ENCODE measurements at regions not wholly inside any gene's neighbourhood (a gene's known extent, or its start where the extent isn't known, plus 50 kb on each side); places are given as distances from the start of the nearest gene placed in this dataset.

DNA sequence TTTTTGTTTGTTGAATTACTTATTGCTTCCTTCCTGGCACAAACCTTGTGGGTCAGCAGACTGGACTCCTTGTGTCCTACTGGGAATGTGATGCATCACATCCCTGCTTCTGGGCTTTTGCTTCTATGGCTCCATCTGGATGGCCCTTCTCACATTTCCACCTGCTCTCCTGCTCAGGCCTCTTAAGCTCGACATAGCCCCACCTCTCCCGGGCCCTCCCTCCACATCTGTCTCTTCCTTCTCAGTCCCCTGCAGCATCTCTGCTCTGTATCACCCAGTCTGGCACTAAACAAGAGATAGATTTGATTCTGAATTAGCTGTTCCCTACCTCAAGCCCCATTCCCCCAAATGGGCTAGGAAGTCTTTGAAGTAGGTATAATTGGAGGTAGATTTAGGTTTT lies 356.8 kb downstream of the DHX35 start:
- TF ChIP-seq, protein P1, sequence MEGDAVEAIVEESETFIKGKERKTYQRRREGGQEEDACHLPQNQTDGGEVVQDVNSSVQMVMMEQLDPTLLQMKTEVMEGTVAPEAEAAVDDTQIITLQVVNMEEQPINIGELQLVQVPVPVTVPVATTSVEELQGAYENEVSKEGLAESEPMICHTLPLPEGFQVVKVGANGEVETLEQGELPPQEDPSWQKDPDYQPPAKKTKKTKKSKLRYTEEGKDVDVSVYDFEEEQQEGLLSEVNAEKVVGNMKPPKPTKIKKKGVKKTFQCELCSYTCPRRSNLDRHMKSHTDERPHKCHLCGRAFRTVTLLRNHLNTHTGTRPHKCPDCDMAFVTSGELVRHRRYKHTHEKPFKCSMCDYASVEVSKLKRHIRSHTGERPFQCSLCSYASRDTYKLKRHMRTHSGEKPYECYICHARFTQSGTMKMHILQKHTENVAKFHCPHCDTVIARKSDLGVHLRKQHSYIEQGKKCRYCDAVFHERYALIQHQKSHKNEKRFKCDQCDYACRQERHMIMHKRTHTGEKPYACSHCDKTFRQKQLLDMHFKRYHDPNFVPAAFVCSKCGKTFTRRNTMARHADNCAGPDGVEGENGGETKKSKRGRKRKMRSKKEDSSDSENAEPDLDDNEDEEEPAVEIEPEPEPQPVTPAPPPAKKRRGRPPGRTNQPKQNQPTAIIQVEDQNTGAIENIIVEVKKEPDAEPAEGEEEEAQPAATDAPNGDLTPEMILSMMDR (IDR thresholded peaks at IDR 0.05; ENCODE audit: control extremely low read depth, extremely low read depth, low read depth, missing control alignments): no peak
- ChIA-PET CTCF (interaction anchor here (0.9 to 1.9 kb wide), 4 partner anchors 8 to 555 kb away, joined by 3 to 6 read pairs (median 4); no protein-coding TSS in a partner anchor), POLR2A (no interaction called here)
- no peak for DNase-seq (ENCODE audit: extremely low spot score)

DNA sequence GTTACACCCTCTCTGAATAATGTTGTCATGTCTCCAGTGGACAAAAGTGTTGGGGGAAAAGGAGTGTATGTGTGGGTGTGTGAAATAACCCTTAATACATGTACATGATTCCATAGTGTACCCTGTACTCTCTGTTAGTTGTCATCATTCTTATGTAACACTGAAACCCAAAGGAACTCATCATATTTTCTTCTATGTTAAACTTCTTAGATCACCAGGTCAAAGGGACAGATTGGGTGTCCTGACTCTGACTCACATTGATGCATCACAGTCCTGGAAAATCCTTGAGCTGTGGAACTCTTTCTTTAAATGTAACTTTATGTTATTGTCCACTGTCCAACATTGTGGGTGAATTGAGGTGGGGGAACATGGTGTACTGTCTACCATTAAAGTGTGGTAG lies 350.5 kb downstream of the DHX35 start:
- TF ChIP-seq, protein P1 (IDR thresholded peaks at IDR 0.05; ENCODE audit: control extremely low read depth, extremely low read depth, low read depth, missing control alignments): no peak
- ChIA-PET POLR2A (no interaction called here), CTCF (interaction anchor here (1.6 to 1.8 kb wide), 2 partner anchors 43 to 117 kb away, joined by 3 to 4 read pairs; no protein-coding TSS in a partner anchor)
- no peak for DNase-seq (ENCODE audit: extremely low spot score)

DNA sequence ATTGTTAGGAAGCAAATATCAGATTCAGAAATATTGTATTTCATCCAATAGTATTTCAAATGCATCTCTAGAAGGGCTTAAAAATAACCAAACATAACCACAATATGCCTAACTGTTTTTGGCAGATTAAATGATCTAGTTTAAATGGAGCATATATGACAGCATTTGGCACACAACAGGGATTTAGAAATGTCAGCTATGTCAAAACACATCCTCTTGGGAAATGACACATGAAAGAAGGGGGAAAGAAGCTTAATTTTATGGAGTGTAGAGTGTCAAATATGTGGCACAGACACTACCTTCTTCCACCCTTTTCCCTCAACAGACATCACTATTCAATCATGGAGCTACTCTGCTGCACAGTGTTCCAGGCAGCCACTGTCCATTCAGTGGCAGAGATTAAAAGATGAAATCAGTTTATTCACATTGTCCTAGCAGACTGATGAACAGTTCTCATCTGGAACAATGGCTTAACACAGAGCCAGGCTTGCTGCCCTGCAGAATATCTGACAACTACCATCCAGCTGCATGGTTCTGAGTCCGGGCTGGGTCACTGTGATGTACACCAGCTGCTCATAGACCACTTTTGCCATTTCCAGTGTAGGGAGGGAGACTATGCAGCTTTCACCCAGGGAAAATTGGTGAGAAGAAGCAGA lies 349.8 kb downstream of the DHX35 start:
- ChIA-PET POLR2A (no interaction called here), CTCF (interaction anchor here (1.4 to 1.8 kb wide), 3 partner anchors 8 to 117 kb away, joined by 3 to 4 read pairs (median 4); no protein-coding TSS in a partner anchor)
- TF ChIP-seq, protein P1 (IDR thresholded peaks at IDR 0.05; ENCODE audit: control extremely low read depth, extremely low read depth, low read depth, missing control alignments): no peak
- no peak for DNase-seq (ENCODE audit: extremely low spot score)

DNA sequence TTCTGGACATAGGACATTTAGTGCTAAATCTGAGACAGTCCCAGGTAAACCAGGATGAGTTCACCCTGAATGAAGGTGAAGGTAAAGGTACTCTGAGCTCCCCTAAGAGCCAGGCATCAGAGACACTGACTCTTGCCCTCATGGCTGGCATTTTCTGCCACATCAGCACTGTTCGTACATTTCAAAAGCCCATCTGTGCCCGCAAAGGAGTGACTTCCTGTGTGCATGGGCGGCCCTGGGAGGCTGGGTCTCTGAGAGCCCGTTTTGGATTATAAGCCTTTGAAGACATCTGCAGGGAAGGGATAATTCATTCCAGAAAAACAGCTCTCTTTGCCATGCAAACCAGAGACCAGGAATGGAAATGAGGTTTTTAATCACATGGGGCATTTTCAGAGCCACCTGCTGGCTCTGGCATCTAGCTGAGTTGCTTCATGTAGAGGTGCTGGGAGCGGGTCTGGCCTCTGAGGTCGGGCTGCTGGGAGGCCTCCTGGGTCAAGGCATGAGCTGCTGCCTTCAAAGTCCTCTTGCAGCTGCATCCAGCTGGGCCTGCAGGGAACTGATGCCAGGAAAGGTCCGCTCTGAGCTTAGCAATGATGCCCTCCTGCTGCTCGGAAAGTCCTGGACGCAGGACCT lies 348.3 kb downstream of the DHX35 start:
- ChIA-PET POLR2A (no interaction called here), CTCF (interaction anchor here (1.4 to 2.1 kb wide), 2 partner anchors 9 to 21 kb away, joined by 4 to 7 read pairs; no protein-coding TSS in a partner anchor)
- TF ChIP-seq, protein P1 (IDR thresholded peaks at IDR 0.05; ENCODE audit: control extremely low read depth, extremely low read depth, low read depth, missing control alignments): no peak
- DNase-seq (ENCODE audit: extremely low spot score): no peak

DNA sequence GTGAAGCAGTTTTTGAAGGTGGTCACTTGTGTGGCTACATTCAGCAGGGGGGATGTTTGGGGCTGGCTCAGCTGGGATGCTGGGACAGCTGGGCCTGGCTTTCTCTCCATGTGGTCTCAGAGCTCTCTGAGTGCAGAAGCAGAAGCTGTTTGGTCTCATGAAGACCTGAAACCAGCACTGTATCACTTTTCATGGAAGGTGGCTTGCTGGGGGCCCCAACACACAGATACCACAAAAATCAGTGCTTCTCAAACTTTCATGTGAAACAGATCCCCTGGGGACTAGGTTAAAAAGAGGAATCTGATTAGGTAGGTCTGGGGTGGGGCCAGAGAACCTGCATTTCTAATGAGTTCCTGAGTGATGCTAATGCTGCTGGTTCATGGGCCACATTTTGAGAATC lies 347.3 kb downstream of the DHX35 start:
- CTCF ChIA-PET: interaction anchor here (2.0 to 2.1 kb wide), 2 partner anchors 10 to 20 kb away, joined by 6 to 7 read pairs; no protein-coding TSS in a partner anchor
- TF ChIP-seq, protein P1 (IDR thresholded peaks at IDR 0.05; ENCODE audit: control extremely low read depth, extremely low read depth, low read depth, missing control alignments): no peak
- POLR2A ChIA-PET: no interaction called here
- no peak for DNase-seq (ENCODE audit: extremely low spot score)

DNA sequence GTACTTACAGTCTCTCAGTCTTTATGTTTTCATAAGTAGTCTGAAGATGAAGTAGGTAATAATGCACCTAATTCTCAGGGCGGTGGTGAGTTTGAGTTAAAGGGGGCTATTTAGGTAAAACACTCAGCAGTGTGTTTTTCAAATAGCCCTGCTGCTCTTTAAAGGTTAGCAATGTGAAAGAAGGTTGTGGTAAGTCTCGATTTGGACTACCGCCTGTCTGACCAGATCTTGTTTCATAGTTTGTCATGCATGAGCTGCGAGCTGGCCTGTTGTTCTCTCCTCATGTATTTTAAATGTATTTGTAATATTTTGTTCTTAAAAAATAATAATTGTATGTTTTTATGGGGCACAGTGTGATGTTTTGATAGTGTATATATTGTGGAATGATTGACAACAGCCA lies 340.2 kb downstream of the DHX35 start:
- POLR2A ChIA-PET: no interaction called here
- CTCF ChIA-PET: interaction anchor here (1.3 to 1.7 kb wide), 2 partner anchors 11 to 572 kb away, joined by 4 to 5 read pairs; no protein-coding TSS in a partner anchor

More for the DNA sequence above, 340.2 kb downstream of the DHX35 start:
- DNase-seq (ENCODE audit: extremely low spot score): no peak
- TF ChIP-seq, protein P1 (IDR thresholded peaks at IDR 0.05; ENCODE audit: control extremely low read depth, extremely low read depth, low read depth, missing control alignments): no peak

All from GM10248 (cell line).